ENCODE measurements at regions not wholly inside any gene's neighbourhood (a gene's known extent, or its start where the extent isn't known, plus 50 kb on each side); places are given as distances from the start of the nearest gene placed in this dataset.

GRCh38 chr5:15433709-15434108 is 66.3 kb upstream of the FBXL7 start:
- no peak for DNase-seq
- H2AFZ ChIP-seq (ENCODE audit: low read length) = no peak overlapping the region
- H3F3A ChIP-seq (ENCODE audit: insufficient read depth, low read length) = peaks cover 8% of the 10 kb centered on the region
- H3K9me2 ChIP-seq (replicated peaks; ENCODE audit: insufficient read depth, low read length) = no peaks in the 10 kb centered on the region
- H3K36me3 ChIP-seq (replicated peaks; ENCODE audit: insufficient read depth, low read length) = no peaks in the 10 kb centered on the region
- no peaks in the 10 kb centered on the region for H3K27me3 ChIP-seq (replicated peaks; ENCODE audit: insufficient read depth, low read length)
- H3K9ac ChIP-seq (ENCODE audit: low read length) = no peak overlapping the region
- TF ChIP-seq EZH2phosphoT487 (IDR thresholded peaks at IDR 0.05; ENCODE audit: low read length) = no peak
- TF ChIP-seq, protein P1, sequence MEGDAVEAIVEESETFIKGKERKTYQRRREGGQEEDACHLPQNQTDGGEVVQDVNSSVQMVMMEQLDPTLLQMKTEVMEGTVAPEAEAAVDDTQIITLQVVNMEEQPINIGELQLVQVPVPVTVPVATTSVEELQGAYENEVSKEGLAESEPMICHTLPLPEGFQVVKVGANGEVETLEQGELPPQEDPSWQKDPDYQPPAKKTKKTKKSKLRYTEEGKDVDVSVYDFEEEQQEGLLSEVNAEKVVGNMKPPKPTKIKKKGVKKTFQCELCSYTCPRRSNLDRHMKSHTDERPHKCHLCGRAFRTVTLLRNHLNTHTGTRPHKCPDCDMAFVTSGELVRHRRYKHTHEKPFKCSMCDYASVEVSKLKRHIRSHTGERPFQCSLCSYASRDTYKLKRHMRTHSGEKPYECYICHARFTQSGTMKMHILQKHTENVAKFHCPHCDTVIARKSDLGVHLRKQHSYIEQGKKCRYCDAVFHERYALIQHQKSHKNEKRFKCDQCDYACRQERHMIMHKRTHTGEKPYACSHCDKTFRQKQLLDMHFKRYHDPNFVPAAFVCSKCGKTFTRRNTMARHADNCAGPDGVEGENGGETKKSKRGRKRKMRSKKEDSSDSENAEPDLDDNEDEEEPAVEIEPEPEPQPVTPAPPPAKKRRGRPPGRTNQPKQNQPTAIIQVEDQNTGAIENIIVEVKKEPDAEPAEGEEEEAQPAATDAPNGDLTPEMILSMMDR (IDR thresholded peaks at IDR 0.05; ENCODE audit: low read length) = no peak
- no peak for TF ChIP-seq EZH2 (optimal IDR thresholded peaks at IDR 0.05; ENCODE audit: low read depth, low read length)
- peaks cover 17% of the 10 kb centered on the region for H3K4me1 ChIP-seq (ENCODE audit: low read length)
- H4K20me1 ChIP-seq (ENCODE audit: insufficient read depth, low read length) = no peaks in the 10 kb centered on the region
- H3K4me2 ChIP-seq (ENCODE audit: low read depth, low read length) = no peak overlapping the region
- no peak overlapping the region for H3K4me3 ChIP-seq (ENCODE audit: low read length)
- H3K9me3 ChIP-seq (replicated peaks; ENCODE audit: insufficient read depth, low read length) = no peaks in the 10 kb centered on the region
- H3K79me2 ChIP-seq (ENCODE audit: low read length) = no peaks in the 10 kb centered on the region
- no peak overlapping the region for H3K27ac ChIP-seq (ENCODE audit: low read length)

DNA sequence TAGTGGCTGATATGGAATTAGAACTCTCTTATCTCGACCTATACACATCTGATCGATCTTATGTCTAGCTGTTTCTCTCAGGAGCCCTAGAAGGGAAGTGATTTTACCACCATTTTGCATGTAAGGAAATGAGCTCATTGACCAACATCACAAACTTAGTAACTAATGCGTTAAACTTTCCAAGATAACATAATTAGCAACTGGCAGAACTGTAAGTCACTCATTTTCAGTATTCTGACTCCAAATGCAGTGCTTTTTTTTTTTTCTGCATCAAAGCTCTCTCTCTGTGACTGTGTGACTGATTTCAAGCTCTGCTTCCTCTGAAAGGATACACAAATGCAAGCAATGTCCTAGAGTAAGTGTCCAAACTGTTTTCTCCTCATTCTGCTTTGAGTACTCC is 68.1 kb upstream of the FBXL7 start:
- no peaks in the 10 kb centered on the region for H3K9me3 ChIP-seq (replicated peaks; ENCODE audit: insufficient read depth, low read length)
- H4K20me1 ChIP-seq (ENCODE audit: insufficient read depth, low read length) = no peaks in the 10 kb centered on the region
- peak overlapping the region; percentile 72 for H3K4me2 ChIP-seq (ENCODE audit: low read depth, low read length)
- no peaks in the 10 kb centered on the region for H3K27me3 ChIP-seq (replicated peaks; ENCODE audit: insufficient read depth, low read length)
- no peaks in the 10 kb centered on the region for H3K9me2 ChIP-seq (replicated peaks; ENCODE audit: insufficient read depth, low read length)
- H3K27ac ChIP-seq (ENCODE audit: low read length) = peak overlapping the region; percentile 94
- DNase-seq = peak; percentile 75
- peak overlapping the region; percentile 65 for H3K9ac ChIP-seq (ENCODE audit: low read length)
- H3K36me3 ChIP-seq (replicated peaks; ENCODE audit: insufficient read depth, low read length) = no peaks in the 10 kb centered on the region
- peak overlapping the region; percentile 35 for H3K4me3 ChIP-seq (ENCODE audit: low read length)
- TF ChIP-seq EZH2 (optimal IDR thresholded peaks at IDR 0.05; ENCODE audit: low read depth, low read length) (no peak), EZH2phosphoT487 (IDR thresholded peaks at IDR 0.05; ENCODE audit: low read length) (no peak)
- TF ChIP-seq, protein P1 (IDR thresholded peaks at IDR 0.05; ENCODE audit: low read length) = no peak
- H3F3A ChIP-seq (ENCODE audit: insufficient read depth, low read length) = peaks cover 8% of the 10 kb centered on the region
- H2AFZ ChIP-seq (ENCODE audit: low read length) = peak overlapping the region; percentile 57
- H3K79me2 ChIP-seq (ENCODE audit: low read length) = no peaks in the 10 kb centered on the region
- H3K4me1 ChIP-seq (ENCODE audit: low read length) = peaks cover 29% of the 10 kb centered on the region

DNA sequence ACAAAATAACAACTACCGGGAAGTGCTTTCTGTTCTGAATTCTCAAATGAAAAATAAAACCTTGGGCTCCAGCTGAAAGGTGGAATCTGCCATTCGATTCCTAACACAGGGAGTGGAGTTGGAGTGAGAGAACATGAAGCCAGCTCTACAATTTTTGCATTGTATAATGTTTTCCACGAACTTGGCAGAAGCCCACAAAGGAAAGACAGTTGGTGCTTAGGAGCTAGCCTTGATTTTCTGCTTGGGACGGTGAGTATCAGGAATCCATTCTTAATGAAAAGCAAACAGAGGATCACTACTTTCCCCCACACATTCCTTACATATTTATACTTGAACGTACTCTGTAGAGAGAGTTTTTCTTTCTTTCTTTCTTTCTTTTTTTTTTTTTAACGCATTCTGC is 74.2 kb upstream of the FBXL7 start:
- no peak for DNase-seq
- Histone ChIP-seq H4K20me1 (ENCODE audit: insufficient read depth, low read length) (no peaks in the 10 kb centered on the region), H3K4me2 (ENCODE audit: low read depth, low read length) (no peak overlapping the region), H2AFZ (ENCODE audit: low read length) (no peak overlapping the region), H3K9ac (ENCODE audit: low read length) (no peak overlapping the region), H3K4me1 (ENCODE audit: low read length) (0 out of 2 replicates have a peak, but pooled peaks cover 15% of the 10 kb centered on the region), H3K27me3 (replicated peaks; ENCODE audit: insufficient read depth, low read length) (no peaks in the 10 kb centered on the region), H3K9me2 (replicated peaks; ENCODE audit: insufficient read depth, low read length) (no peaks in the 10 kb centered on the region), H3K36me3 (replicated peaks; ENCODE audit: insufficient read depth, low read length) (no peaks in the 10 kb centered on the region), H3K9me3 (replicated peaks; ENCODE audit: insufficient read depth, low read length) (no peaks in the 10 kb centered on the region), H3K79me2 (ENCODE audit: low read length) (no peaks in the 10 kb centered on the region), H3F3A (ENCODE audit: insufficient read depth, low read length) (no peaks in the 10 kb centered on the region), H3K4me3 (ENCODE audit: low read length) (no peak overlapping the region), H3K27ac (ENCODE audit: low read length) (no peak overlapping the region)
- no peak for TF ChIP-seq EZH2 (optimal IDR thresholded peaks at IDR 0.05; ENCODE audit: low read depth, low read length)
- TF ChIP-seq, protein P1 (IDR thresholded peaks at IDR 0.05; ENCODE audit: low read length) = no peak
- no peak for TF ChIP-seq EZH2phosphoT487 (IDR thresholded peaks at IDR 0.05; ENCODE audit: low read length)

Measured in MM.1S (cell line).